ENCODE measurements at regions not wholly inside any gene's neighbourhood (a gene's known extent, or its start where the extent isn't known, plus 50 kb on each side); places are given as distances from the start of the nearest gene placed in this dataset.

DNA sequence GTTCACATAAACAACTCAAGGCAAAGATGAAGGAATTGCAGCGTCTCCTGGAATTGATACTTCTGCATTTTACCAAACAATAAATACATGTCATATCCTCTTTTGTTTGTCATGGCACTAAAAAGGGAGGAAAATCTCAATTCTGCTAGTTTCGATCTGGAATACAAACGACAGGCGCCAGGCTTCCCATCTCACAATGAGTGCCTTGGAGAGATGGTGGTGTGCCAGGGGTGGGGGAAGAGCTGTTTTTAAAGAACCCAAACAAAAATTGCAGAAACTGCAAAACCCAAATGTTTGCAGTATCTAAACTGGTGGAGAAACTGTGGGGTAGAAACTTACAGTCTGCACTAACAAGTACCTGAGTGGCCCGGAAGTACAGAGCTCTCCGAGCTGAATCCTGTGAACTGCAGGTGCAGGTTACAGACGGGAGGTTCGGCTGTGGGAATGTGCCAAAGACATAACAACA lies 53.0 kb upstream of the KLF3 start:
- TF ChIP-seq, protein P1, sequence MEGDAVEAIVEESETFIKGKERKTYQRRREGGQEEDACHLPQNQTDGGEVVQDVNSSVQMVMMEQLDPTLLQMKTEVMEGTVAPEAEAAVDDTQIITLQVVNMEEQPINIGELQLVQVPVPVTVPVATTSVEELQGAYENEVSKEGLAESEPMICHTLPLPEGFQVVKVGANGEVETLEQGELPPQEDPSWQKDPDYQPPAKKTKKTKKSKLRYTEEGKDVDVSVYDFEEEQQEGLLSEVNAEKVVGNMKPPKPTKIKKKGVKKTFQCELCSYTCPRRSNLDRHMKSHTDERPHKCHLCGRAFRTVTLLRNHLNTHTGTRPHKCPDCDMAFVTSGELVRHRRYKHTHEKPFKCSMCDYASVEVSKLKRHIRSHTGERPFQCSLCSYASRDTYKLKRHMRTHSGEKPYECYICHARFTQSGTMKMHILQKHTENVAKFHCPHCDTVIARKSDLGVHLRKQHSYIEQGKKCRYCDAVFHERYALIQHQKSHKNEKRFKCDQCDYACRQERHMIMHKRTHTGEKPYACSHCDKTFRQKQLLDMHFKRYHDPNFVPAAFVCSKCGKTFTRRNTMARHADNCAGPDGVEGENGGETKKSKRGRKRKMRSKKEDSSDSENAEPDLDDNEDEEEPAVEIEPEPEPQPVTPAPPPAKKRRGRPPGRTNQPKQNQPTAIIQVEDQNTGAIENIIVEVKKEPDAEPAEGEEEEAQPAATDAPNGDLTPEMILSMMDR (IDR thresholded peaks at IDR 0.05; ENCODE audit: low read depth, low read length): no peak

DNA sequence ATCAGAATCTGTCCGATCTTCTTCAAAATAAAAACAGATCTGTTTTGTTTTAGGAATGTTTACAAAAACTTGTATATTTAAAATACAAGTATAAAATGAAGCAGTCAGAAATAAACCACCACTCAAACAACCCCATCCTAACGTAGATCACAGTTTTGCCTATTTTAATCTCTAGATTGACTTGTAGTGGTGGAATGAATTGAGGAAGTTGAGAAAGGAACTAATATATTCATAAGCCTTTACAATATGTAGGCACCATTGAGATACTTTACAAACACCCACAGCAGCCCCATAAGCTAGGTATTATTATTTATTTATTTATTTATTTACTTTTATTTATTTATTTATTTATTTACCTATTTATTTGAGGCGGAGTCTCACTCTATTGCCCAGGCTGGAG lies 52.3 kb upstream of the KLF3 start:
- H3K27me3 ChIP-seq (ENCODE audit: insufficient read depth, low read depth, severe bottlenecking): no peaks in the 10 kb centered on the region
- TF ChIP-seq, protein P1 (IDR thresholded peaks at IDR 0.05; ENCODE audit: low read depth, low read length): no peak
- H3K27ac ChIP-seq: no peak overlapping the region
- no peak overlapping the region for H3K4me3 ChIP-seq (ENCODE audit: low read depth, low read length)
- no peak for DNase-seq
- H3K9me3 ChIP-seq (ENCODE audit: severe bottlenecking): peaks cover 3% of the 10 kb centered on the region
- no peaks in the 10 kb centered on the region for H3K36me3 ChIP-seq

More for the DNA sequence above, 53.0 kb upstream of the KLF3 start:
- no peak for DNase-seq
- Histone ChIP-seq H3K4me3 (ENCODE audit: low read depth, low read length) (no peak overlapping the region), H3K36me3 (no peaks in the 10 kb centered on the region), H3K9me3 (ENCODE audit: severe bottlenecking) (peaks cover 3% of the 10 kb centered on the region), H3K27me3 (ENCODE audit: insufficient read depth, low read depth, severe bottlenecking) (no peaks in the 10 kb centered on the region), H3K27ac (no peak overlapping the region)

DNA sequence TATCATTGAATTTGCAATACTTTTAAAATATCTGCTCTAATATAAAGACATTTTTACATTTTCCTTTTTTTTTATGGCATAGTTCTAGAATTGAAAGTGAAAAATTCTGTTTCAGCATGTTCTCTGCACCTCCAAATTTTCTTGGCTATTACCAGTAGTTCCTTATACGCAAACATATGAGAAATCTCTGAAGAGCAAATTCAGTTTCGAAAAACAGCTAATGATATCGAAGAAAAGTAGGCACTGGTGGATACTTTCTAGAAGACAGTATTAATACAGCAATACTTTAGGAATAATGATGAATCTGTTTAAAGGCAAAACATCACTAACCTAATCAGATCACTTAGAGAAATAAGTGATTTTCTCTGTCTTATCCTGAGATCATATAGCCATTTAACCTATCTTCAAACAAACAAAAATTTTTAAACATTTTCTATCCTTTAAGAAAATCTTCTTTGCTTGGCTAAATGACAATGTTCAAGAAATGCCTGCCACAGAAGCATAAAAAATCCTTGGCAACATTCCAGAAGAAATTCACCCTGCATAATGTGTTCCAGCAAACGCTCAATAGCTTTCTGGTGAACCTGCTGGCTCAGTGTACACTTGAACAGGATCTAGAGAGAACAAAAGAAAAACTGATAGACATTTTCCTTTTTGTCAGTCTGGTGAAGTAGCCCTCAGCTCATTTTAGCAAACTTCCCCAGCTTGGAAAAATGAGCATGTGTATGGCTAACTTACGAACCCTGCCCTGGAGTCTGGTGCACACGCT lies 51.2 kb upstream of the KLF3 start:
- no peaks in the 10 kb centered on the region for H3K27me3 ChIP-seq (ENCODE audit: insufficient read depth, low read depth, severe bottlenecking)
- no peak for DNase-seq
- no peak overlapping the region for H3K4me3 ChIP-seq (ENCODE audit: low read depth, low read length)
- H3K36me3 ChIP-seq: no peaks in the 10 kb centered on the region
- TF ChIP-seq, protein P1 (IDR thresholded peaks at IDR 0.05; ENCODE audit: low read depth, low read length): no peak
- no peaks in the 10 kb centered on the region for H3K9me3 ChIP-seq (ENCODE audit: severe bottlenecking)
- no peak overlapping the region for H3K27ac ChIP-seq

Measured in WERI-Rb-1 (cell line).